ENCODE measurements at regions not wholly inside any gene's neighbourhood (a gene's known extent, or its start where the extent isn't known, plus 50 kb on each side); places are given as distances from the start of the nearest gene placed in this dataset.
"Not testable (repeated sequence)": the region's sequence is repeated elsewhere in the genome, so short reads cannot be mapped to it uniquely, and the experiment has no call there.

DNA sequence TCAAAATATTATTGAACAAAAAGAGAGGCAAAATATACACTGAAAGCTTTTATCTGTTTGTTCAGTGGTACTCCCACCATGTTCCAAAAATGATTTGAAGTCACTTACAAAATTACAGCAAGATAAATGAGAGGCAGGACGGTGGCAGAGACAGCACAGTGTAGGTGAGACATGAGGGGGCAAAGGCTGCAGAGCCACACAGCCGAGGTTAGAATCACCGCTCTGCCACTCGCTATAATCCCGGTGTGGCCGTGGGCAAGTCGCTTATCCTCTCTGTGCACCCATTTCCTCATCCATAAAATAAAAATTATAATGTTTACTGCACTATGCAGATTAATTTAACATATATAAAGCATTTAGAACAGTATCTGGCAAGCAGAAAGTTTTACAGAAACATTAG is 140.1 kb upstream of the BEND6 start:
- WGBS, 2 donors: 71 to 88% methylated on average over 7 of the region's 7 CpGs
- Histone ChIP-seq H3K4me1 (peaks cover 0 to 36% (median 22%) of the 10 kb centered on the region in 4 donors), H3K27ac (peak overlapping the region in 3 of 4 donors; percentile 3 to 13 (median 10))

DNA sequence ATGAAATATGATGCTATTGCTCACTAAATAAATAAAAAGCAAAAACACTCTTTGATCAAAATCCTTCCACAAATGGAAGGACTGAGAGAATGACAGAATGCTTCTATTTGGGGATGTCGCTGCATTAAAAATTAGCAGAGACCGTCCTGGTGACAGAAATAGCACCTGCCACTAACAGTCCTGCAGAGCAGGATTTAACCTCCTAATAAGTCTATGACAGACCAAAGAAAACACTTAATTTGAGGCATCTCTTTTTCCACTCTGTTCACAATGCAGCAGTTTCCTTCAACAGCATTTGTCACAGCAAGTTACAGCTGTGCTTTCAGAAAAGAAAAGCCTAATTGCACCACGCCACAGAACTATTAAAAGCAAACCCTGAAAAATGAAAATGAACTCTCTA is 140.6 kb upstream of the BEND6 start:
- no peak for DNase-seq
- Histone ChIP-seq H3K27ac (peak overlapping the region in 3 of 4 donors; percentile 3 to 13 (median 10)), H3K4me3 (no peak overlapping the region), H3K36me3 (no peaks in the 10 kb centered on the region), H3K27me3 (no peaks in the 10 kb centered on the region), H3K4me1 (peaks cover 0 to 33% (median 23%) of the 10 kb centered on the region in 4 donors), H3K9me3 (no peaks in the 10 kb centered on the region)
- intact Hi-C loops (cut with DNase I): no loop called here
- TF ChIP-seq POLR2AphosphoS5 (IDR thresholded peaks at IDR 0.05) (no peak), POLR2A (IDR thresholded peaks at IDR 0.05) (no peak), EP300 (IDR thresholded peaks at IDR 0.05) (no peak)
- TF ChIP-seq, protein P1, sequence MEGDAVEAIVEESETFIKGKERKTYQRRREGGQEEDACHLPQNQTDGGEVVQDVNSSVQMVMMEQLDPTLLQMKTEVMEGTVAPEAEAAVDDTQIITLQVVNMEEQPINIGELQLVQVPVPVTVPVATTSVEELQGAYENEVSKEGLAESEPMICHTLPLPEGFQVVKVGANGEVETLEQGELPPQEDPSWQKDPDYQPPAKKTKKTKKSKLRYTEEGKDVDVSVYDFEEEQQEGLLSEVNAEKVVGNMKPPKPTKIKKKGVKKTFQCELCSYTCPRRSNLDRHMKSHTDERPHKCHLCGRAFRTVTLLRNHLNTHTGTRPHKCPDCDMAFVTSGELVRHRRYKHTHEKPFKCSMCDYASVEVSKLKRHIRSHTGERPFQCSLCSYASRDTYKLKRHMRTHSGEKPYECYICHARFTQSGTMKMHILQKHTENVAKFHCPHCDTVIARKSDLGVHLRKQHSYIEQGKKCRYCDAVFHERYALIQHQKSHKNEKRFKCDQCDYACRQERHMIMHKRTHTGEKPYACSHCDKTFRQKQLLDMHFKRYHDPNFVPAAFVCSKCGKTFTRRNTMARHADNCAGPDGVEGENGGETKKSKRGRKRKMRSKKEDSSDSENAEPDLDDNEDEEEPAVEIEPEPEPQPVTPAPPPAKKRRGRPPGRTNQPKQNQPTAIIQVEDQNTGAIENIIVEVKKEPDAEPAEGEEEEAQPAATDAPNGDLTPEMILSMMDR (IDR thresholded peaks at IDR 0.05): no peak
- 80 to 84% methylated on average over 3 of the region's 3 CpGs for WGBS, 2 donors

More for the DNA sequence above, 140.1 kb upstream of the BEND6 start:
- TF ChIP-seq POLR2A (IDR thresholded peaks at IDR 0.05) (no peak), POLR2AphosphoS5 (IDR thresholded peaks at IDR 0.05) (no peak)
- TF ChIP-seq, protein P1 (IDR thresholded peaks at IDR 0.05): no peak
- Histone ChIP-seq H3K9me3 (no peaks in the 10 kb centered on the region), H3K27me3 (no peaks in the 10 kb centered on the region), H3K36me3 (no peaks in the 10 kb centered on the region), H3K4me3 (no peak overlapping the region)
- DNase-seq: no peak
- intact Hi-C loops (cut with DNase I): no loop called here

GRCh38 chr6:56812851-56813250 is 142.1 kb upstream of the BEND6 start:
- H3K4me1 ChIP-seq: peaks cover 0 to 37% (median 29%) of the 10 kb centered on the region in 4 donors
- H3K27me3 ChIP-seq; H3K36me3 ChIP-seq; H3K27ac ChIP-seq; DNase-seq; intact Hi-C loops (cut with DNase I); H3K9me3 ChIP-seq; H3K4me3 ChIP-seq: not testable (repeated sequence)
- 48 to 79% methylated on average over 1 of the region's 3 CpGs for WGBS, 2 donors

GRCh38 chr6:56808871-56809359 is 146.0 kb upstream of the BEND6 start:
- no peak for TF ChIP-seq POLR2A (IDR thresholded peaks at IDR 0.05)
- TF ChIP-seq POLR2AphosphoS5 (IDR thresholded peaks at IDR 0.05): no peak
- TF ChIP-seq, protein P1 (IDR thresholded peaks at IDR 0.05): no peak
- TF ChIP-seq EP300 (IDR thresholded peaks at IDR 0.05): no peak
- no peak for DNase-seq
- Histone ChIP-seq H3K9me3 (no peaks in the 10 kb centered on the region), H3K4me3 (no peak overlapping the region), H3K27me3 (no peaks in the 10 kb centered on the region), H3K36me3 (no peaks in the 10 kb centered on the region), H3K4me1 (peaks cover 0 to 50% (median 38%) of the 10 kb centered on the region in 4 donors), H3K27ac (no peak overlapping the region)
- WGBS, 2 donors: 87 to 91% methylated on average over 3 of the region's 3 CpGs
- intact Hi-C loops (cut with DNase I): no loop called here

GRCh38 chr6:56807989-56808337 is 146.9 kb upstream of the BEND6 start:
- intact Hi-C loops (cut with DNase I): no loop called here
- TF ChIP-seq POLR2AphosphoS5 (IDR thresholded peaks at IDR 0.05) (no peak), EP300 (IDR thresholded peaks at IDR 0.05) (no peak), POLR2A (IDR thresholded peaks at IDR 0.05) (no peak)
- TF ChIP-seq, protein P1 (IDR thresholded peaks at IDR 0.05): no peak
- no peak overlapping the region for H3K4me3 ChIP-seq
- no peaks in the 10 kb centered on the region for H3K36me3 ChIP-seq
- H3K27me3 ChIP-seq: no peaks in the 10 kb centered on the region
- no peak overlapping the region for H3K27ac ChIP-seq
- WGBS, 2 donors: 45 to 69% methylated on average over 4 of the region's 4 CpGs
- DNase-seq: no peak
- H3K4me1 ChIP-seq: peaks cover 0 to 58% (median 43%) of the 10 kb centered on the region in 4 donors
- H3K9me3 ChIP-seq: no peaks in the 10 kb centered on the region
